LNCAP (cell line): ENCODE measurements at regions not wholly inside any gene's neighbourhood (a gene's known extent, or its start where the extent isn't known, plus 50 kb on each side); places are given as distances from the start of the nearest gene placed in this dataset.

Source experiments
- TF ChIP-seq, protein P1 (sequence below): fragments of 450-650 bp; IDR thresholded peaks from 2 replicates; pipeline ENCODE4 v1.5.1; 2017; ENCODE audit warnings: mild to moderate bottlenecking

DNA sequence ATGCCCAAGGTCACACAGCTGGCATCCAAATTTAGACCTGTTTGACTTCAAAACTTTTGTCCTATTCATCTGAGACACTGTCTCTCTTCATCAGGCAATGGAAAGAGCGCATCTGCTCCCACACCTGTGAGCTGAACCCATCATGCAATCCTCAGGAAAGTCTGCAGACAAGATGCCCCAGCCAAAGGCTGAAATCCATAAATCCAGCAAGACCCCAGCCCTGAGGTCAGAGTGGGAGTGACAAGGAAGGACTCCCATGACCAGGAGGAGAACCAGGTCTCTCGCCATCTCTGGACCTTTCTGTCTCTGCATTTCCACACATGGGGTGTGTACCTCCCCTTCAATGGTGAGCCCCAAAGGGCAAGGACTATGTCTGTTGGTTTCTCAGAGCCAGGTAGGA lies 83.6 kb upstream of the HMGXB4 start:
- TF ChIP-seq, protein P1, sequence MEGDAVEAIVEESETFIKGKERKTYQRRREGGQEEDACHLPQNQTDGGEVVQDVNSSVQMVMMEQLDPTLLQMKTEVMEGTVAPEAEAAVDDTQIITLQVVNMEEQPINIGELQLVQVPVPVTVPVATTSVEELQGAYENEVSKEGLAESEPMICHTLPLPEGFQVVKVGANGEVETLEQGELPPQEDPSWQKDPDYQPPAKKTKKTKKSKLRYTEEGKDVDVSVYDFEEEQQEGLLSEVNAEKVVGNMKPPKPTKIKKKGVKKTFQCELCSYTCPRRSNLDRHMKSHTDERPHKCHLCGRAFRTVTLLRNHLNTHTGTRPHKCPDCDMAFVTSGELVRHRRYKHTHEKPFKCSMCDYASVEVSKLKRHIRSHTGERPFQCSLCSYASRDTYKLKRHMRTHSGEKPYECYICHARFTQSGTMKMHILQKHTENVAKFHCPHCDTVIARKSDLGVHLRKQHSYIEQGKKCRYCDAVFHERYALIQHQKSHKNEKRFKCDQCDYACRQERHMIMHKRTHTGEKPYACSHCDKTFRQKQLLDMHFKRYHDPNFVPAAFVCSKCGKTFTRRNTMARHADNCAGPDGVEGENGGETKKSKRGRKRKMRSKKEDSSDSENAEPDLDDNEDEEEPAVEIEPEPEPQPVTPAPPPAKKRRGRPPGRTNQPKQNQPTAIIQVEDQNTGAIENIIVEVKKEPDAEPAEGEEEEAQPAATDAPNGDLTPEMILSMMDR = no peak

DNA sequence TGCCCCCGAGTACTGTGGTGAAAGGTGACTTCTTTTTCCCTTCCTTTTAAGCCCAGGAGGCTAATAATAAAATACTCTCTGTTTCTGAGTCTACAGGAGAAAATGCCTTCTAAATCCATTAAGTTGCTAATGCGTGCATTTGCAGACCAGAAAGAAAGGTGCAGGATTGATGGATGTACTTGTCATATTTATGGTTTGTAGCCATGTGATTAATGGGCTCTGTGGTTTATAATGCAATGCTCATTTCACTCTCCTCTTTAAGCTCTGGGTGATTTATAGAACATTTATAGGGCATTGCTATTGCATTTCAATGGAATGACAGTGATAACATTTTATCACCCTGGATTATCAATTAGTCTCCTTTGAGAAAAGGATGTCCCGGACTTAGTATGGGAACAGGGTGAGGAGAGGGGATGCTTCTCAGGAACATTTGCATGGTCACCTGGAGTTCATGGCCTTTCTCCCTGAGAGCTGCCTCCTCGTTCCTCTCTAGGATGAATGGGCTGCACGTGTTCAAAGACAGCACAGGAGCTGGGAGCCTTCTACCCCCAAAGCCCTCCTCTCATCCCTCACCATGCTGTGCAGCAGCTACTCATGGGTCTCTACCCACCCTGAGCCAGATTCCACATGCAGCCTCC lies 82.8 kb upstream of the HMGXB4 start:
- TF ChIP-seq, protein P1 = no peak

DNA sequence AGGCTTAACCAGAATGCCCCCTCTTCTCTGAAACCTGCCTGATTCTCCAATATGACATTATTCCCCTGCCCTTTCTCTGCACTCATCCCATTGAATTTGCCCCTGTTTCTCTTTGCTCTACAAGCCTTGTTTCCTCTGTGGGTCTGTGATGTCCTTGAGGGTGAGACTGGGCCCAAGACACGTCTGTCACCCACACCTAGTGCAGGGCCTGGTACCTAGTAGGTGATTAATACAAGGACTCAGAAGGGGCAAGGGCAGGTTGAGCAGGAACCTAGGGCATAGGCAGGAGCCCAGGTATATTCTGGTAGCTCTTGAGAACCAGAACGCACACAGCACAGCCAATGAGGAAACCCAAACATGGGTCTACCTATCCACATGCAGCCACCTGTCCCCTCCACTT lies 81.9 kb upstream of the HMGXB4 start:
- TF ChIP-seq, protein P1 = no peak

DNA sequence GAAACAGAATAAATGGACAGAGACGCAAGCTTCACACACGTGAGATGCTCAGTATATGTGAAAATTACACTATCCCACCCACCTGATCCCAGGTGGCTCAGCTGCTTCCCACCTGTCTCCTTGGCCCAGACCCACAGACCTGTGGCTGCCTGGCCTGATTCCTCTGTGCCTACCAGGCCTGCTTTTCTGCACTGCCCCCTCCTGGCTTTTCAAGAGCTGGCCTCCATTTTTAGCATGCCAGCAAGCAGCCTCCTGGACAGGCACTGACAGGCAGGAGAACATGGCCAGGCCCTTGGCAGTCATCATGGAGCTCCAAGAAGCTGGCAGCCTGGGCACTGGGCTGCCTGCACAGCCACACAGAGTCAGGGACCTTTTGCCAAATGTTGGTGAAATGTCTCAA lies 79.5 kb upstream of the HMGXB4 start:
- TF ChIP-seq, protein P1 = no peak

DNA sequence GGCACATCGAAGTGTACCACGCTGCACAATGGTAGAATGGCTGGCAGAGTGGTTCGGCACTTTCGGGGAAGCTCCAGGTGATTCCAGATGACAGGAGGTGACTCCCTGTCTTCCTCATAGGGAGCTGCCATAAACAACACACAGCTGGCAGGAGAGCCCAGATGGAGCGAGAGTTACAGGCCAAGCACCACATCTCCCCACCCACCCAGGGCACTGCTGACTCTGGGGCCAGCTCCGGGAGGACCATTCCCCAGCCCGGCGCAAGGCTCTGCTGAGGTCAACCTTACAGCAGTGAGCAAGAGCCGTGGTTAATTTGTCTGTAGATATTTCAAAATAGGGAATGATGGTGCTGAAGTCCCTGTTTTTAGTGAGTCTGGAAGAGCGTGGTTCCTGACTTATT lies 78.8 kb upstream of the HMGXB4 start:
- TF ChIP-seq, protein P1 = no peak

DNA sequence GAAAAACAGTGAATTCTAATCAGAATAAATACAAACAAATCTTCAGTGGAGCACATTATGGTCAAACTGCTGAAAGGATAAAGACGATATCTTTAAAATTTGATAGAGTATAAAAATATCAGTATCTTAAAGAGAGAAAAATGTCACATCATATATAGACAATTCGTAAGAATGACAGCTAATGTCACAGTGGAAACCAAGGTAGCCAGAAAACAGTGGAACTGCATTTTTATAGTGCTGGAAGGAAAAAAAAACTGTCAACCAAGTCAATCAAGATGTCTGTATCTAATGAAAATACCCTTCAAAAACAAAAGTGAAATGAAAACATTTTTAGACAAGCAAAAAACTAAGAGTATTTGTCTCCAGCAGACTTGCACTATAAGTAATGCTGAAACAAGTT lies 73.4 kb upstream of the HMGXB4 start:
- TF ChIP-seq, protein P1 = no peak

DNA sequence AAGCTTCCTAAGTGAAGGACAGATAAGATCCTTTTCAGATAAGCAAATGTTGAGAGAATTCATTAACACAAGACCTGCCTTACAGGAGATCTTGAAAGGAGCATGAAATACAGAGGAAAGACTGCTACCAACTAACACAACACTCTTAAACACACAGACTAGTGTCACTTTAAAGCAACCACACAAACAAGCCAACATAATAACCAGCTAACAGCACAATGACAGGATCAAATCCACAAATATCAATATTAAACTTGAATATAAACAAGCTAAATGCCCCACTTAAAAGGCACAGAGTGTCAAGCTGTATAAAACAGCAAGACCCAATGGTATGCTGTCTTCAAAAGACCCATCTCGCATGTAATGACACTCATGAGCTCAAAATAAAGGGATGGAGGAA lies 70.8 kb upstream of the HMGXB4 start:
- TF ChIP-seq, protein P1 = no peak

DNA sequence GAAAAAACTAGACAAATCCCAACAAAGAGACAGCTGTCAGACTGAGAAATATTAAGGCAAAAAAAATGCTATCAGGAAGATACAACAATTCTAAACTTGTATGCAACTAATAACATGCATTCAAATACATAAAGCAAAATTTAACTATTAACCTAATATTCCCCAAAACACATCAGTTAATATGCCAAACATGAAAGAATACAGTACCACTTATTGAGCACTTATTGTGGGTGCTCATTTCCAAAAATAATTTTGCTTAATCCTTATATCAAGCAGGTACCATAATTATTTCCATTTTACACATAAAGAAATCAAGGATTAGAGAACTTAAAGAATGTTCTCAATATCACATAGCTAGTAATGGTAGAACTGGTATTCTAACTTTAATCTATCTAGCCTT lies 67.7 kb upstream of the HMGXB4 start:
- TF ChIP-seq, protein P1 = no peak
